Subcutaneous abdominal adipose tissue (tissue), 5 donors: ENCODE measurements at regions not wholly inside any gene's neighbourhood (a gene's known extent, or its start where the extent isn't known, plus 50 kb on each side); places are given as distances from the start of the nearest gene placed in this dataset.

ENCODE experiments used
- H3K27ac ChIP-seq: one replicate; pipeline ENCODE4 v1.7.0; 2013; ENCODE audit warnings: low read depth, mild to moderate bottlenecking, inconsistent platforms, low read length, moderate library complexity
- H3K27me3 ChIP-seq, 5 donors: one replicate each; pipeline ENCODE4 v1.7.0; 2013; ENCODE audit warnings: low read length in 5 of 5, inconsistent platforms in 1 of 5; ENCODE audit not compliant: control insufficient read depth in 5 of 5, insufficient read depth in 4 of 5
- H3K36me3 ChIP-seq, 5 donors: one replicate each; pipeline ENCODE4 v1.7.0; 2013; ENCODE audit warnings: low read length in 5 of 5; ENCODE audit not compliant: control insufficient read depth in 5 of 5, insufficient read depth in 5 of 5
- H3K4me1 ChIP-seq, 5 donors: one replicate each; pipeline ENCODE4 v1.7.0; 2013; ENCODE audit warnings: low read length in 5 of 5, mild to moderate bottlenecking in 3 of 5, moderate library complexity in 1 of 5; ENCODE audit not compliant: control insufficient read depth in 5 of 5, insufficient read depth in 5 of 5
- H3K4me3 ChIP-seq, 5 donors: one replicate each; pipeline ENCODE4 v1.7.0; 2013; ENCODE audit warnings: low read length in 5 of 5, low read depth in 1 of 5
- H3K9ac ChIP-seq, 5 donors: one replicate each; pipeline ENCODE4 v1.7.0; 2013; ENCODE audit warnings: low read length in 5 of 5, mild to moderate bottlenecking in 4 of 5, moderate library complexity in 3 of 5
- H3K9me3 ChIP-seq, 5 donors: one replicate each; pipeline ENCODE4 v1.7.0; 2013; ENCODE audit warnings: low read length in 5 of 5; ENCODE audit not compliant: control insufficient read depth in 5 of 5
- donor health status: healthy.
- donor health status: healthy.
- donor health status: healthy.
- donor health status: healthy.
- donor health status: healthy.

DNA sequence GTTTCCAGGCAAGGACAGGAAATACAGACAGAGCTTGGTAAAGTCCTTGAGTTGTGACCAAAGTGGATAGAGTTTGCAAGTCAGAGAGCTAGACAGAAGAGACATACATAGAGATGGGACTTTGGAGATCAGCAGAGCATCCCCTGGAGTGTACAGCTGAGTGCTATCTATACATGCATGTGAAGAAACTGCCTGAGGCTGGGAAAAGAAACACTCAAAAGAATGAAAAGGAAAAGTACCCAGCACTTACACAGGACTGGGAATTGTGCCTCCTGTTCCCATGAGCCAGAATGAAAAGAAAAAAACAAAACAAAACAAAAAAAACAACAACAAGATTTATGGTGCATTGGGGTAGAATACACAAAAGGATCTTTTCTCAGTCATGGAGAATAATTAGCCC is 606.4 kb downstream of the ZNF608 start:
- Histone ChIP-seq H3K36me3 (no peaks in the 10 kb centered on the region), H3K4me1 (no peaks in the 10 kb centered on the region), H3K4me3 (no peak overlapping the region), H3K9ac (no peak overlapping the region), H3K27ac (no peak overlapping the region), H3K27me3 (no peaks in the 10 kb centered on the region), H3K9me3 (no peaks in the 10 kb centered on the region)

DNA sequence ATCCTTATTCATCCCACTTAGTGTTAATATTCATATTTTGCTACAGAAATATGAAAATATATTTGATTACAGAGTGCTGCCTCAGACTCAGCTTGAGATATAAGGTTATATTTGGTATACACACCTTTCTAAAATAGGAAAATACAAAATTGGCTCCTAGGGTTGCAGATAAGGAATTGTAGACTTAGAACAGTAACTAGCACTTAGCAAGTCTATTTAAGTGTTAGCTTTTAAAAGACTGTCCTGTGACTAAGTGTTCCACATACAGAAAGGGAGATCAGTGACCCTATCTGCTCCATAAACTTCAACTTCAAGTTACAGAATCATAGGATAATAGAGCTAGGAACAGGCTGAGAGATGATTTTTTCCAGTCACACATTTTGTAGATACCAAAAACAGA is 607.0 kb downstream of the ZNF608 start:
- H3K9me3 ChIP-seq: no peaks in the 10 kb centered on the region
- H3K36me3 ChIP-seq: no peaks in the 10 kb centered on the region
- H3K27me3 ChIP-seq: no peaks in the 10 kb centered on the region
- no peak overlapping the region for H3K9ac ChIP-seq
- H3K4me3 ChIP-seq: no peak overlapping the region
- no peak overlapping the region for H3K27ac ChIP-seq
- no peaks in the 10 kb centered on the region for H3K4me1 ChIP-seq

DNA sequence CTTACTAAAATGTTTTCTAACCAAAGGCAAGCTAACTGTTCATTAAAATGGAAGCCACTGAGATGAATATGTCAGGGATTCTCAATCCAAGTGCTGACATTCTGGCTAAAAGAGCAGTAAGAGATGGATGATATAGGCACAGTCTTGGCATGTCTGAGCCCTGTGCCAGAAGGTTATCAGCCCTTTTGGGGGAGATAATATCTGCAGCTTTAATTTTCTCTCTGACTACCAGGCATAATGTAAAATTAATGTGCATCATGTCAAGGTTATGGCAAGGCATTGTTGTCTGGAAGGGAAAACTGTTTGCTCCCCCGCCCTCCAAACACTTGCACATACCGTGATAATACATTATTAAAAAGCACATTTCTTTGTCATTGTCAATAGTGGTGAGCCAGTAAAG is 609.8 kb downstream of the ZNF608 start:
- Histone ChIP-seq H3K36me3 (no peaks in the 10 kb centered on the region), H3K27me3 (no peaks in the 10 kb centered on the region), H3K27ac (no peak overlapping the region), H3K4me3 (no peak overlapping the region), H3K4me1 (no peaks in the 10 kb centered on the region), H3K9me3 (no peaks in the 10 kb centered on the region), H3K9ac (no peak overlapping the region)

DNA sequence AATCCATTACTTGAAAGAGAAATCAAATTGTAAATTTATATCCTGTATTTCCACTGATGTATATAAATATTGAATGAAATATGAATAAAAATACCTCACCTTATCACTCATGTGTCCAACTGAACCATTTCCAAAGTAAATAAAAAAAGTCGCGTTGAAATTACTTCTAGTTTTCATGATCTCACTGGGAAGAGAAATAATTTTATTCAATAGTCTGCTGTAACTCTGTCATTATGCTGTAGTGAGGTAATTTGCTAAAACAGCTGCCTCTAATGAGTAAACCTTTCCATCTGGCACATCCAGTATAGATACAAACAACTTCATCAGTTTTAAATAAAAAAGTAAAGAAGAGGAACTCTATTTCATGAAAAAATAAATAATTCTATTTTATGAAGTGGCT is 611.5 kb downstream of the ZNF608 start:
- no peaks in the 10 kb centered on the region for H3K36me3 ChIP-seq
- no peak overlapping the region for H3K9ac ChIP-seq
- no peaks in the 10 kb centered on the region for H3K27me3 ChIP-seq
- no peak overlapping the region for H3K27ac ChIP-seq
- no peak overlapping the region for H3K4me3 ChIP-seq
- H3K4me1 ChIP-seq: no peaks in the 10 kb centered on the region
- no peaks in the 10 kb centered on the region for H3K9me3 ChIP-seq

DNA sequence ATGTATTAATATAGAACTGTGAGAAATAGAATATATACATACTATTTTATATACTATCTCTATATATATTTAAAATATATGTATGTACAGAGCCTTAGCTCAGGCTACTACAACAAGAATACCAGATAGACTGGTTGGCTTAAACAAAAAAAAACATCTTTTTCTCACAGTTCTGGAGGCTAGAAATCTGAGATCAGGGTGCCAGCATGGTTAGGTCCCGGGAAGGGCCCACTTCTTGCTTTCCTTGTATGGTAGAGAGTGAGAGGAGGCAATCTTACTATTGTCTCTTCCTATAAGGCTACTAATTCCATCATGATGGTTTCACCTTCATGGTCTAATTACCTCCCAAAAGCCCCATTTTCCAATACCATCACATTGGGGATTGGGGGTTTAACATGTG is 613.0 kb downstream of the ZNF608 start:
- Histone ChIP-seq H3K27me3 (no peaks in the 10 kb centered on the region), H3K9ac (no peak overlapping the region), H3K27ac (no peak overlapping the region), H3K4me3 (no peak overlapping the region), H3K36me3 (no peaks in the 10 kb centered on the region), H3K4me1 (no peaks in the 10 kb centered on the region), H3K9me3 (no peaks in the 10 kb centered on the region)

DNA sequence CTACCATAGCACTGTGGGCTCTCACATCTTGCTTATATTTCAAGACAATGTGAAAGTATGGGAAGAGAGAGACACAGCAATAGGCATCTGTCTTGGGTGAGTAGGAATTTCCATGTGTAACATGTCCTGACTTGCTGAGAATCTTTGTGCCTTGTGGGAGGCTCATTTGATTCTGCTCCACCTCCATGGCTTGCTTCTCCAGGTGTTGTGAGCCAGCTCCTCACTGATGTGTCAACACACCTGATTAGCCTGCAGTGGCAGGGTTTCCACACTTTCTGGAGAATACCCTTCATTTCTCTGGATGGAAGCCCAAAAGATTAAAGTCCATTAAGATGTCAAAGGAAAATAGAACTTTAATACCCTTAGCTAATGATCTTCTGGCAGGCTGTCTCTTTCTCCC is 613.6 kb downstream of the ZNF608 start:
- H3K9me3 ChIP-seq: no peaks in the 10 kb centered on the region
- H3K4me1 ChIP-seq: peaks cover 0 to 3% (median under 1%) of the 10 kb centered on the region in 5 donors
- H3K4me3 ChIP-seq: no peak overlapping the region
- H3K36me3 ChIP-seq: no peaks in the 10 kb centered on the region
- H3K27me3 ChIP-seq: no peaks in the 10 kb centered on the region
- H3K27ac ChIP-seq: no peak overlapping the region
- no peak overlapping the region for H3K9ac ChIP-seq

DNA sequence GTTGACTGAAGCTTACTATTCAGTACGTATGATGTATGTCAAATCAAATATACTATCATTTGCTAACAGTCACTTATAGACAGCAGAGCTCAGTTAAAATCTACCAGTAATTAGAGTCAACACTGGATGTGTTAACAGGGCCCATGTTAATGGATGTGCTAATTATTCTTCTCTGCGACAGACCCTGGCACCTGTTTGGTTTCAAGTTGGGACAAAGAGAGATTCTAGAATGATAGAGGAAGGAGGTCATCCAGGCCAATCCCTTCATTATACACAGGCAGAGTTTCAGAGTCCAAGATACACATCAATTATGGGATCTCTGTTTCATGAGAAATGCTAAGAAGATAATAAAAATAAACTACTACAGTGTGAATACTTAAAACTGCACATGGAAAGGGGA is 615.0 kb downstream of the ZNF608 start:
- H3K27ac ChIP-seq: no peak overlapping the region
- no peaks in the 10 kb centered on the region for H3K27me3 ChIP-seq
- no peak overlapping the region for H3K9ac ChIP-seq
- H3K4me1 ChIP-seq: peaks cover 0 to 13% (median 9%) of the 10 kb centered on the region in 5 donors
- no peaks in the 10 kb centered on the region for H3K36me3 ChIP-seq
- H3K4me3 ChIP-seq: no peak overlapping the region
- no peaks in the 10 kb centered on the region for H3K9me3 ChIP-seq

DNA sequence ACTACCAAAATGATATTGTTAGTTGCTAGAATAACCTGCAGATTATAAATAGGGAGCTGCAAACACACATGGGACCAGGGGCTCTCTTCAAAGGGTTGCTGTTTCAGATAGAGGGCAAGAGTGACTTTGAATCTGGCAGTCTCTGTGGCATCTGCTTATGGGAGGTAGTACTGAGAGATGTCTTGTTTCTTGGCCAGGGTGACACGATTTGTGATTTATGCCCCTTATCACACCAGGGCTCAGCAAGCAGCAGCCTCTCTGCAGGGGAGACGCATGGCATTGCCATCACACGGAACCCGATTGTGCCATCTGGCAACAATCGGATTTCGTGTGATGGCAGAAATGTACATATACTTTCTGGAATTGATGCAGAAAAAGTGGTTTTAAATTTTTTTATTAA is 615.6 kb downstream of the ZNF608 start:
- no peak overlapping the region for H3K27ac ChIP-seq
- H3K4me1 ChIP-seq: peaks cover 0 to 13% (median 9%) of the 10 kb centered on the region in 5 donors
- no peaks in the 10 kb centered on the region for H3K36me3 ChIP-seq
- H3K9me3 ChIP-seq: no peaks in the 10 kb centered on the region
- no peaks in the 10 kb centered on the region for H3K27me3 ChIP-seq
- no peak overlapping the region for H3K9ac ChIP-seq
- H3K4me3 ChIP-seq: no peak overlapping the region

DNA sequence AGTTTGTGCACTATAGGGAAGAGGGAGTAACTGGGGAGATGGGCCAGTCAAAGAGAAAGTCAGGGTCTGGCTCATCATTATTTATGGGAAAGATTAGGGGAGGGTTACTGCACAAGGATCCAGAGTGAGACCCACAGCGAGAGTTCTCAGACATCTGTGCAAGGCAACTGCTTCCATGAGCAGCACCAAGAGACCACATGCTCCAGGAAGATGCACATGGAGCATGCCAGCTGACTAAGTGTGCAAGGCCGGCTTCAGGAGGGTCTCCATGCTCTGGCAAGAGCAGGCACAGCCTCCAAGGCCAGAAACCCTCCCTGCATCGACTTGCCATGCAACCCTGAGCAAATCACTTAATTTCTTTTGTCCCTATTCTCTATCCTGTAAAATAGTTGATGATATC is 616.9 kb downstream of the CSNK1G3 start:
- peaks cover 0 to 31% (median 20%) of the 10 kb centered on the region in 5 donors for H3K4me1 ChIP-seq
- H3K9me3 ChIP-seq: no peaks in the 10 kb centered on the region
- H3K4me3 ChIP-seq: no peak overlapping the region
- H3K27ac ChIP-seq: no peak overlapping the region
- H3K27me3 ChIP-seq: no peaks in the 10 kb centered on the region
- no peak overlapping the region for H3K9ac ChIP-seq
- no peaks in the 10 kb centered on the region for H3K36me3 ChIP-seq

DNA sequence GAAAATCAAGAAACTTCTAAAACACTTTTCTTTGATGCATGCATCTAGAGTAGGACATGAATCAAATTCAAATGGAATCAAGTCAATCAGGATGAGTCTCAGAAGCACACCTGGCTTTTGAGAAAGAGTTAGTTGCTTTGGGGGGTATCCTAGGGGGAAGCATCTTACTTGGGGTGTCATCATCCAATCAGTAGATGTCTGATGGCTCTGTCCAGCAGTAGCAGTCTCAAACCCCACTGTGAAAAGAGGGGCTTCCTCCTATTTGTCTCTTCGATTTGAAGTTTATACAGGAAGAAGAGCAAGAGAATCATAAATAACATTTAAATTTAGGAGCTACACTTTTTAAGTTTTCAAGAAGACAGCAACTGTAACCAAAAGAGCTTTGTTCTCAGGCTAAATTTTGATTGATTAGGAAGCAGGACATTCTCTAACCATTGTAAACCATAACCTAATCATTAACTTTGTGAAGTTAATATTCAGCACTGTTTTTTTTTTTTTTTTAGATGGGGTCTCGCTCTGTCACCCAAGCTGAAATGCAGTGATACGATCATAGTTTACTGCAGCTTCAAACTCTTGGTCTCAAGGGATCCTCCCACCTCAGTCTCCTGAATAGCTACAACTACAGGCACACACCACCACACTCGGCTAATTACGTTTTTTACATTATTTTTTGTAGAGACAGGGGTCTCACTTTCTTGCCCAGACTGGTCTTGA is 614.7 kb downstream of the CSNK1G3 start:
- Histone ChIP-seq H3K9me3 (no peaks in the 10 kb centered on the region), H3K27ac (no peak overlapping the region), H3K4me3 (no peak overlapping the region), H3K4me1 (peaks cover 0 to 34% (median 20%) of the 10 kb centered on the region in 5 donors), H3K36me3 (no peaks in the 10 kb centered on the region), H3K9ac (no peak overlapping the region), H3K27me3 (no peaks in the 10 kb centered on the region)
